Adrenal gland (tissue), 5 donors: ENCODE measurements at regions not wholly inside any gene's neighbourhood (a gene's known extent, or its start where the extent isn't known, plus 50 kb on each side); places are given as distances from the start of the nearest gene placed in this dataset.

Experiments
- POLR2A ChIP-seq, 2 donors: fragments of 450-650 bp; IDR thresholded peaks; one replicate each; pipeline ENCODE4 v1.6.1; 2017; ENCODE audit warnings: antibody characterized with exemption in 2 of 2, mild to moderate bottlenecking in 2 of 2, moderate library complexity in 1 of 2
- TF ChIP-seq, protein P1 (sequence below), 6 experiments: fragments of 450-650 bp in 4 of 6; fragments of 200-600 bp in 2 of 6; sonication (generic) in 1 of 6; IDR thresholded peaks; 1 replicate in 5 of 6; 2 replicates in 1 of 6; pipeline versions ENCODE4 v1.5.1 to v1.8.0; 2016 to 2021; ENCODE audit warnings: antibody characterized with exemption in 6 of 6, mild to moderate bottlenecking in 2 of 6, moderate library complexity in 1 of 6
- donor health status: DM: no; HTN: no; CAD: no.

DNA sequence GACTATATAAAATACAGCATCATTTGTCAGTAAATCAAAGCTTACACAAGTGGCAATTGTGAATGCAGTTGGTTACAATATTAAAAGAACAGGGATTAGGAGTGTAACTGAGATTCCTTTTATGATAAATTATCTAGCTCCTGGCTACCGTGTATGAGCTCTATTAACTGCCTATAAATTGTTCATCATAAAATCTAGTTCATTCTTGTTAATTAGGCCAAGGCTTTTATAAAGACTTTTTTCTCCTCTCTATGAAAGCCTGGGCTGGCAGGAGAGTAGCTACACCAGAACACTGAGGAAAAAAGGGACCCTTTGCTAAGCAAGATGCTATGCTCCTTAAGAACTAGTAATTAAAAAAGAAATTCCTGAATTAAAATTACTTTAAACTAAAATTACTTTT, 132.4 kb upstream of the MEF2C start:
- TF ChIP-seq, protein P1, sequence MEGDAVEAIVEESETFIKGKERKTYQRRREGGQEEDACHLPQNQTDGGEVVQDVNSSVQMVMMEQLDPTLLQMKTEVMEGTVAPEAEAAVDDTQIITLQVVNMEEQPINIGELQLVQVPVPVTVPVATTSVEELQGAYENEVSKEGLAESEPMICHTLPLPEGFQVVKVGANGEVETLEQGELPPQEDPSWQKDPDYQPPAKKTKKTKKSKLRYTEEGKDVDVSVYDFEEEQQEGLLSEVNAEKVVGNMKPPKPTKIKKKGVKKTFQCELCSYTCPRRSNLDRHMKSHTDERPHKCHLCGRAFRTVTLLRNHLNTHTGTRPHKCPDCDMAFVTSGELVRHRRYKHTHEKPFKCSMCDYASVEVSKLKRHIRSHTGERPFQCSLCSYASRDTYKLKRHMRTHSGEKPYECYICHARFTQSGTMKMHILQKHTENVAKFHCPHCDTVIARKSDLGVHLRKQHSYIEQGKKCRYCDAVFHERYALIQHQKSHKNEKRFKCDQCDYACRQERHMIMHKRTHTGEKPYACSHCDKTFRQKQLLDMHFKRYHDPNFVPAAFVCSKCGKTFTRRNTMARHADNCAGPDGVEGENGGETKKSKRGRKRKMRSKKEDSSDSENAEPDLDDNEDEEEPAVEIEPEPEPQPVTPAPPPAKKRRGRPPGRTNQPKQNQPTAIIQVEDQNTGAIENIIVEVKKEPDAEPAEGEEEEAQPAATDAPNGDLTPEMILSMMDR (IDR thresholded peaks at IDR 0.05): no peak
- TF ChIP-seq POLR2A (IDR thresholded peaks at IDR 0.05): no peak
